BLaER1 treated with 17β-estradiol and CSF1 and Interleukin-3, amounts not matched to agents 10 nM and 100 nM (cell line): ENCODE measurements at regions not wholly inside any gene's neighbourhood (a gene's known extent, or its start where the extent isn't known, plus 50 kb on each side); places are given as distances from the start of the nearest gene placed in this dataset.
A peak's percentile ranks its signal among the peaks of the same experiment; 100 is the strongest.

Source experiments
- H3K27ac ChIP-seq, 11 experiments: shearing (Covaris generic); formaldehyde crosslinking; 2 replicates each; pipeline ENCODE4 v1.8.1; 2022
- H3K27me3 ChIP-seq, 11 experiments: shearing (Covaris generic); formaldehyde crosslinking; 2 replicates each; pipeline ENCODE4 v1.8.1; 2022
- H3K36me3 ChIP-seq, 11 experiments: shearing (Covaris generic); formaldehyde crosslinking; 2 replicates each; pipeline ENCODE4 v1.8.1; 2022
- H3K4me1 ChIP-seq, 10 experiments: shearing (Covaris generic); formaldehyde crosslinking; 2 replicates each; pipeline ENCODE4 v1.8.1; 2022
- H3K4me2 ChIP-seq, 11 experiments: shearing (Covaris generic); formaldehyde crosslinking; 2 replicates each; pipeline ENCODE4 v1.8.1; 2022
- H3K4me3 ChIP-seq, 10 experiments: shearing (Covaris generic); formaldehyde crosslinking; 2 replicates each; pipeline ENCODE4 v1.8.1; 2022
- H3K9ac ChIP-seq, 11 experiments: shearing (Covaris generic); formaldehyde crosslinking; 2 replicates each; pipeline ENCODE4 v1.8.1; 2022
- H3K9me3 ChIP-seq, 11 experiments: shearing (Covaris generic); formaldehyde crosslinking; replicated peaks in 1 of 11; 2 replicates each; pipeline ENCODE4 v1.8.1; 2022
- H4K20me1 ChIP-seq, 11 experiments: shearing (Covaris generic); formaldehyde crosslinking; 2 replicates each; pipeline ENCODE4 v1.8.1; 2022
- Cebpa-rat ChIP-seq, 11 experiments: shearing (Covaris generic); IDR thresholded peaks; 2 replicates each; pipeline ENCODE4 v1.8.1; 2022

DNA sequence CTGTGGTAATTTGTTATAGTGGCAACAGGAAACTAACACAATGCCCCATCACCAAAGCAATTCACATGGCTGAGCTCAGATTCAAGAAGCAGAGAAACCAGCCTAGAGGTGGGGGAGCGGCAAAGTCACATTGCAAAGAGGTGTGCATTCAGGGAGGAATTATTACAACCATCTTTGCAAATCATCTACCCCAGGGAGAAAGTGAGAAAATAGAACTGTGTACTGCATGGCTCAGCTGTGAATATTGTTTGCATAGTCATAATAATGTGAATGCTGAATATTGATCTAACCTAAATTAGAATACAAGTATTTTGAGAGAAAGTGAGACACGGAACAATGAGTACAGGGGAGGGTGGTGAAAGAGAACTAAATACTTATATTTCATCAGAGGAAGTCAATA is 387.9 kb downstream of the BCOR start:
- Histone ChIP-seq H4K20me1 (no peaks in the 10 kb centered on the region), H3K36me3 (no peaks in the 10 kb centered on the region), H3K9me3 (peaks cover 0 to 9% (median 0%) of the 10 kb centered on the region in 11 experiments; a peak in 2 of 22 replicates), H3K27me3 (no peaks in the 10 kb centered on the region), H3K4me1 (no peaks in the 10 kb centered on the region), H3K4me2 (no peak overlapping the region), H3K9ac (no peak overlapping the region), H3K4me3 (no peak overlapping the region), H3K27ac (no peak overlapping the region)
- no peak for TF ChIP-seq Cebpa-rat (IDR thresholded peaks at IDR 0.05)

DNA sequence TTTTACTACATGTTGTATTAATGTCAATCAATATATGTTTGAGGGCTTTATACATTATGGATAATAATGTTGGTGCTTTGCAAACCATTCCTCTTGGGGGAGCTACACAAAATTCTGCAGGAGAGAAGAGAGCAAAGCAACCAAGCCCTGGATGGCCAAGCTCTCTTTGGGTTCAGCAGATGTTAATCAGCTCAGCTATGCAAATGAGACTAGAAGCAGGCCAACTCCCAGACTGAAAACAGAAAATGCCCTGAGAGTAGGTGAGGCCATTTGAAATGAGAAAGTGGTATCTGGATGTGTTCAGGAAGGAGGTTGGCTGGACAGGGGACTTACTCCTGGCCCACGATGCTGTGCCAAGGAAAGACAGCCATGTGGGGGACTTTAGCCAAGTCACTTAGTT is 387.0 kb downstream of the BCOR start:
- Histone ChIP-seq H3K36me3 (no peaks in the 10 kb centered on the region), H3K4me3 (no peak overlapping the region), H3K4me1 (no peaks in the 10 kb centered on the region), H3K27me3 (no peaks in the 10 kb centered on the region), H3K4me2 (no peak overlapping the region), H3K9ac (no peak overlapping the region), H4K20me1 (no peaks in the 10 kb centered on the region), H3K9me3 (peaks cover 0 to 9% (median 0%) of the 10 kb centered on the region in 11 experiments; a peak in 2 of 22 replicates), H3K27ac (no peak overlapping the region)
- no peak for TF ChIP-seq Cebpa-rat (IDR thresholded peaks at IDR 0.05)

DNA sequence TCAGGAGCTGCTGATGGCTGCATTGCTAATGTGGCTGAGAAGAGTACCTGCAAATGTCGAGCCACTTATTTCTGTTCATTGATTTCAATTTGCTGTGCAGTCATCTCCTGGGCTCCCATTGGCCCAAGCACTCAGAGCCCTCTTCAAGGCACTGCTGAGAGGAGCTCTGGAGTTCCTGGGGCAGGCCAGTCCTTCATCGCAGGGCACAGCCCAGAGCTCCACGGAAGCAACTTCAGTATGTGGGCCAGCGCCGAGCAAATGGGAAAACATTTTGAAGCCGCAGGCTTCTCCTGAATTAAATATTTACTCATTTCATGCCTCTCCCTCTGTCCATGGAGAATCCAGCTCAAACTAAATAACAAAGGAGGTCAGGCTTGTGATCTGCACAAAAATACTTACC is 383.3 kb downstream of the BCOR start:
- H3K9ac ChIP-seq = no peak overlapping the region
- no peak overlapping the region for H3K27ac ChIP-seq
- H3K4me3 ChIP-seq = no peak overlapping the region
- H3K9me3 ChIP-seq = peaks cover 0 to 3% (median 0%) of the 10 kb centered on the region in 11 experiments; a peak in 1 of 22 replicates
- 0 out of 20 replicates have a peak, but pooled peaks cover 0 to 7% (median 0%) of the 10 kb centered on the region in 10 experiments for H3K4me1 ChIP-seq
- TF ChIP-seq Cebpa-rat (IDR thresholded peaks at IDR 0.05) = no peak
- no peaks in the 10 kb centered on the region for H4K20me1 ChIP-seq
- H3K36me3 ChIP-seq = no peaks in the 10 kb centered on the region
- no peaks in the 10 kb centered on the region for H3K27me3 ChIP-seq
- no peak overlapping the region for H3K4me2 ChIP-seq

DNA sequence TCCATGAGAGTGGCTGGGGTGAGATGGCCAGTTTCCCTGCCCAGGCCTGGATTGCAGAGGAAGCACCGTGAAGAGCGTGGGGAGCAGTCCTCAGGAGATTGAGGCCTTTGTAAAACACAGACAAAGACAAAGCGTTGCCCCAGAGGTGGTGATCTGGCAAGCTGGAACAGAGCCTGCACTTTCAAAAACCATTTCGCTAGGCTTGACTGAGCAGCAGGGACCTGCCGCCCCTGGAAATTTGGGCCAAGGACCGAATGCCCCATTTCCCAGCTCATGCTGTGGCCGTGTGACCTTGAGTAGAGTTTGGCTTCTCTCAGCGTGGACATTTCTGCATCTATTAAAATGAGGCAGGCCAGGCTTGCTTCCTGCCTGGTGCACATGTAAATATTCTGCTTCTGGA is 381.4 kb downstream of the BCOR start:
- Histone ChIP-seq H3K27ac (no peak overlapping the region), H3K27me3 (no peaks in the 10 kb centered on the region), H3K4me1 (0 out of 20 replicates have a peak, but pooled peaks cover 0 to 7% (median 0%) of the 10 kb centered on the region in 10 experiments), H4K20me1 (no peaks in the 10 kb centered on the region), H3K9ac (no peak overlapping the region), H3K4me2 (no peak overlapping the region), H3K9me3 (no peaks in the 10 kb centered on the region), H3K4me3 (no peak overlapping the region), H3K36me3 (no peaks in the 10 kb centered on the region)
- TF ChIP-seq Cebpa-rat (IDR thresholded peaks at IDR 0.05) = no peak

DNA sequence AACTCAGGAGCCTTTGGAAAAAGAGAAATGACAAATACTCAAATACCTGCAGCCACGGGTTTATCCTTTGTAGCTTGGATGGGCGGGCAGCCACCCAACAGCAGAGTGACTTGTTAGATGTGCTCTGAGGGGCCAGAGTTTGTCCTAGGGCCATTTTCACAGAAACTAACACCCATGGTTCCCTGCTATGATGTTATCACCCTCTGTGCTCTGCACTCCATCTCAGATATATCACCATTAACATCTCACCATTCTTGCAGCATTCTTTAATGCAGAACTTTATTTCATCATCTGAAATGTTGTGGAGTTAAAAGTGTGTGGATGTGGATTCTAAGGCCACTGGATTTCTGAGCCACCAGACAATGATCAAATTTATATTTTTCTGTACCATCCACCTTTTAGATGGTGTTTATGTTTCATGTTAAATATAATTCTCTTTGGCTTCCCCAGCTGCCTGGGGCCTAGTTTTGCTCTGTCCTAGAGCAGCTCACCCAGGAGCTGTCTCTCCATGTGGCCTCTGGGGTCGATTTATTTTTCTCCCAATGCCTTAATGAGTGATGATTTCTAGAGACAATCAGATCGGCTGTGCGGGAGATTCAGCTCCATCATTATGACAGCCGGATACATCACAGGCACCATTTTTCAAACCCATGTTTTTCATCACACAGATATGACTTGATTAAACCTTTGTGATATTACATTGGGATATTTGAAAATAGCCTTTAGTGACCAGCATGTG is 380.8 kb downstream of the BCOR start:
- no peaks in the 10 kb centered on the region for H4K20me1 ChIP-seq
- 0 out of 20 replicates have a peak, but pooled peaks cover 0 to 7% (median 0%) of the 10 kb centered on the region in 10 experiments for H3K4me1 ChIP-seq
- no peaks in the 10 kb centered on the region for H3K27me3 ChIP-seq
- no peak overlapping the region for H3K4me2 ChIP-seq
- no peak overlapping the region for H3K9ac ChIP-seq
- no peaks in the 10 kb centered on the region for H3K36me3 ChIP-seq
- no peaks in the 10 kb centered on the region for H3K9me3 ChIP-seq
- H3K27ac ChIP-seq = no peak overlapping the region
- TF ChIP-seq Cebpa-rat (IDR thresholded peaks at IDR 0.05) = no peak
- no peak overlapping the region for H3K4me3 ChIP-seq

DNA sequence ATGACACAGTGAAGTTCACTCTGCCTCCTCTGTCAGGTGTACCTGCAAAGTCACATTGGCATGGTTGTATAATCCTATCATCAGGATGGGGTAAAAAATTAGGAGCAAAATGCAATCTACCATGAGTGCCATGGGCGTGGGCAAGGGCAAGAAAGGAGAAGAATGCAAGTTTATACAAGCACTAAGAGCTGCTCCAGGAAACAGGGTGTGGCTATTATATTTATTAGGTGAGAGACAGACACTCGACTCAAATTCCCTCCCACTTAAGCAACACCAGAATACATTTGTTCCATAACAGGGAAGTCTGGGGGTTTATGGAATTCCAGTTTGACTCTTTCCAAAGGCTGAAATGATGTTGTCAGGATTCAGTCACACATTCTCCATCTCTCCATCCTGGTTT is 378.8 kb downstream of the BCOR start:
- Histone ChIP-seq H3K4me1 (0 out of 20 replicates have a peak, but pooled peaks cover 0 to 8% (median 0%) of the 10 kb centered on the region in 10 experiments), H3K27ac (no peak overlapping the region), H3K4me3 (no peak overlapping the region), H3K4me2 (no peak overlapping the region), H3K36me3 (no peaks in the 10 kb centered on the region), H3K9ac (no peak overlapping the region), H3K9me3 (peaks cover 0 to 12% (median 5%) of the 10 kb centered on the region in 11 experiments; a peak in 9 of 22 replicates), H4K20me1 (no peaks in the 10 kb centered on the region), H3K27me3 (no peaks in the 10 kb centered on the region)
- no peak for TF ChIP-seq Cebpa-rat (IDR thresholded peaks at IDR 0.05)

DNA sequence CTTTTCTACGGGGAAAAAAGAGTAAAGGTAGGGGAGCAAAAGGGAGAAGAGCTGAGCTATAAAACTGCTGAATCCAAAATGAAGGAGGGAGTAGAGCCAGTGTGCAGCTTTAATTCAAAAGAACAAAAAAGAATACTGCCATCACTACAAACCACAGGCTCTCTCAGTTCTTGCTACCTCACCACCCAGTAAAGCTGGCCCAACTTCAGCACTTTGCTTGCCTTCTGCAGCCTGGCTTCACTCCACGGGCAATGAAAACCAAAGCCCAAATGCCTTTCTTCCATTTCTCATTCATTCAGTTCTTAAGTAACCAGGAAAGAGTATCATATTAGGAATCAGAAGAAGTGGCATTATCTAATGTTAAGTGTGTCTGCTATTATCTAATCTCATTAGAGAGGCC is 376.8 kb downstream of the BCOR start:
- TF ChIP-seq Cebpa-rat (IDR thresholded peaks at IDR 0.05) = no peak
- Histone ChIP-seq H3K9ac (no peak overlapping the region), H3K4me1 (peaks cover 0 to 26% (median 10%) of the 10 kb centered on the region in 10 experiments; a peak in 15 of 20 replicates), H3K27me3 (no peaks in the 10 kb centered on the region), H3K9me3 (peaks cover 0 to 14% (median 5%) of the 10 kb centered on the region in 11 experiments; a peak in 9 of 22 replicates), H3K4me2 (no peak overlapping the region), H3K27ac (no peak overlapping the region), H3K36me3 (no peaks in the 10 kb centered on the region), H3K4me3 (no peak overlapping the region), H4K20me1 (no peaks in the 10 kb centered on the region)

DNA sequence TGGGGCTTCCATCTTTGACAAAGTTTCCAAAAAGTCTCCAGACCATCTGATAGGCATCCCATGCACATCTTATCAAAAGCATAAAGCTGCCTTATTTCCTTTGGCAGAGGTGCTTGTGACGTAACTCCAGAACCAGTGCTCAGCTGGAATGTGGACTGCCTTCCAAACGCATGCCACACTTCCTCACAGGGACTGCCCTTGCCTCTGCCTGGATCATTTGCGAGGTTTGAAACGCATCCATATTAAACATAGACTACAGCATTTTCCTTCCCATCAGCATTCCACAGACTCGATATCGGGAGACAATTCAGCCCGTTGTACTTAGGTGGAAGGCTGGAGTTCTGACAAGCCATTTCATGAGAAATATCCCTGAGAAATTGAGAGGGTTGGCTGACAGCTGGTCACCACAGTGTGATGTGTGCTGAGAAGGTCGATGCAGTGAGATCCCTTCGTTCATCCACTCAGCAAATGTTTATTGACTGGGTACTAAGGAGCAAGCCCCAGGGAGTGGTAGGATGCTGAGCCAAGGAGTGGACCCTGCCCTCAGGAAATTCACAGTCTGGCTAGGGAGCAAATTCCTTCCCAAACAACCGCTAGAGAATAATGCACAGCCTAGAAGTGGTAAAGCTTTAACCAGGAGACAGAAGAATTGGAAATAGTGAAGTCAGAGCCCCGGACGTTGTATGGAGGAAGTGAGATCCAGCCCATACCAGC is 376.0 kb downstream of the BCOR start:
- no peaks in the 10 kb centered on the region for H3K36me3 ChIP-seq
- H3K4me1 ChIP-seq = peaks cover 0 to 33% (median 18%) of the 10 kb centered on the region in 10 experiments; a peak in 15 of 20 replicates
- no peak overlapping the region for H3K9ac ChIP-seq
- H3K27ac ChIP-seq = no peak overlapping the region
- H3K4me2 ChIP-seq = 0 out of 22 replicates have a peak overlapping the region, but pooled peaks of 1 of the 11 experiments have one; percentile 2
- no peaks in the 10 kb centered on the region for H3K27me3 ChIP-seq
- no peak for TF ChIP-seq Cebpa-rat (IDR thresholded peaks at IDR 0.05)
- no peak overlapping the region for H3K4me3 ChIP-seq
- H4K20me1 ChIP-seq = no peaks in the 10 kb centered on the region
- H3K9me3 ChIP-seq = peaks cover 0 to 14% (median 5%) of the 10 kb centered on the region in 11 experiments; a peak in 9 of 22 replicates

DNA sequence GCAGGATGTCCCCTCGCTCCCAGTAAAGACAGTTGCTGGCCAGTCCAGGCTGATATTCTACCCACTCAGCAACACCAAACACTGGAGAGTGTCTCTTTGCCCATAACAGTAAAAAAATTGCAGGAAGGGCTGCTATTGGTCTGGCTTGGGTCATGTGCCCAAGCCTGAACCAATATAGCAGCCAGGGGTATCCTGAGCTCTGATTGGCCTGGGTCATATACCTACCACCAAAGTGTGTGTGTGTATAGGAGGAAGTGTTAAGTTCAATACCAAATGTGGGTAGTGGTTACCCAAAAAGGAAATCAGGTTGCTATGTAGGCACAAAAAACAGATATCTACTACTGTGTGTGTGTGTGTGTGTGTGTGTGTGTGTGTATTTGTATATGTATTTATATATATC is 373.2 kb downstream of the BCOR start:
- Histone ChIP-seq H3K36me3 (no peaks in the 10 kb centered on the region), H3K4me1 (peaks cover 1 to 50% (median 32%) of the 10 kb centered on the region in 10 experiments; a peak in 18 of 20 replicates), H3K9ac (no peak overlapping the region), H3K9me3 (peaks cover 0 to 21% (median 8%) of the 10 kb centered on the region in 11 experiments; a peak in 12 of 22 replicates), H4K20me1 (no peaks in the 10 kb centered on the region), H3K27ac (no peak overlapping the region), H3K4me2 (peak overlapping the region in 3 of 11 experiments; percentile 14 to 81 (median 79); a peak in 4 of 22 replicates), H3K4me3 (no peak overlapping the region), H3K27me3 (no peaks in the 10 kb centered on the region)
- TF ChIP-seq Cebpa-rat (IDR thresholded peaks at IDR 0.05) = no peak
